ENCODE measurements at regions not wholly inside any gene's neighbourhood (a gene's known extent, or its start where the extent isn't known, plus 50 kb on each side); places are given as distances from the start of the nearest gene placed in this dataset.
"Not testable (repeated sequence)": the region's sequence is repeated elsewhere in the genome, so short reads cannot be mapped to it uniquely, and the experiment has no call there.

DNA sequence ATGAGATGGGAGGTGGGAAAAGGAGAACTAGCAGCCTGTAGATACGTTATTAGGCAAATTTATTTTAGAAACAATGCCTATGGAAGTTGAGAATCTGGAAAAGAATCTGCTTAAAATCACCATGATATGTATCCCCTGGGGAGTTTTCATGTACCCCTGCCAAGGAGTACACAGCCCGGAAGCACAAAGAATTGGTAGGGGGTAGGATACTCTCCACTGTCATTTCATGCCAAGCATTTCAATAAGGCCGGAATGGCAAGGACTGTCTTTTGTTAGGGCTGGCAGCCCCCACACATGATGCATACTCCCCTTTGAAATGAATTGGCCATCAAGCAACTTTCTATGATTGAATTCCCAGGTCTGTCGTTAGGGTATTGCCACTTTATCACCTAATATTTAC lies 111.5 kb upstream of the APP start:
- DNase-seq: no peak
- TF ChIP-seq GATA1 (IDR thresholded peaks at IDR 0.05; ENCODE audit: low read depth, low read length) (no peak), POLR2A (IDR thresholded peaks at IDR 0.05; ENCODE audit: low read length) (no peak)

DNA sequence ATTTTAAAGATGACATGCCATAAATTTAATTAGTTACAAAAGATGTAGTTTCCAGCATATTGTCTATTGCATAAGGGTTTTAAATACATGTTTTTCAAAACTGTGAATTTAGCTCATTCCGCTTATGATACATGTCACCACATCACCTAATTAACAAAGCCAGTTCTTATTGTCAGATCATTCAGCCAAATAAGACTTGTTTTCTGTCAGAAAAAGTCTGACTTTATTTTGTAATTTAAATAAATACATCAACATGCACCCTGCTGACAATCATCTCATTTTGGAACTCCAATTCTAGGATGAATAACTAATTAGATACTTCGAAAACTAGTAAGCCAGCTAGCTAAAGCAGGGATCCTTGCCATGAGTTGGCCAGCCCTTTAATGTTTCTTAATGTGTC lies 110.9 kb upstream of the APP start:
- no peak for DNase-seq
- TF ChIP-seq GATA1 (IDR thresholded peaks at IDR 0.05; ENCODE audit: low read depth, low read length) (no peak), POLR2A (IDR thresholded peaks at IDR 0.05; ENCODE audit: low read length) (no peak)

DNA sequence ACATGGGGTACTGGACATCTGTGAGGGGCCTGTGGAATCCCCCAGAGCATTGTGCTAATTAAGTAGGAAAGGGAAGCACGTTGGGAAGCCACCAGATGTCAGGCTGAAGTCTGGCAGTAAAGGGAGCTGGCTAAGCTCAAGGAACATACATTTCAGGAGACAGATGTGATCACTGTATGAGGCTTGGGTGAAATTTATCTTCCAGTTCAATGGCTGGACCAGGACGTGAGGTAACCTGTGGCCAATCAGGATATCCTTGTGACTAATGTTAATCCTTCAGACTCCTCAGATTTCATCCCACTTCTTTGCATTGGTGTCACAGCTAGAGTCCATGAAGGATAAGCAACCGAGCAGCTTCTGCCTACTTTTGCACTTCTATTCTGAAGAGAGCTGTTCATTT lies 110.2 kb upstream of the APP start:
- DNase-seq: no peak
- TF ChIP-seq POLR2A (IDR thresholded peaks at IDR 0.05; ENCODE audit: low read length) (no peak), GATA1 (IDR thresholded peaks at IDR 0.05; ENCODE audit: low read depth, low read length) (no peak)

DNA sequence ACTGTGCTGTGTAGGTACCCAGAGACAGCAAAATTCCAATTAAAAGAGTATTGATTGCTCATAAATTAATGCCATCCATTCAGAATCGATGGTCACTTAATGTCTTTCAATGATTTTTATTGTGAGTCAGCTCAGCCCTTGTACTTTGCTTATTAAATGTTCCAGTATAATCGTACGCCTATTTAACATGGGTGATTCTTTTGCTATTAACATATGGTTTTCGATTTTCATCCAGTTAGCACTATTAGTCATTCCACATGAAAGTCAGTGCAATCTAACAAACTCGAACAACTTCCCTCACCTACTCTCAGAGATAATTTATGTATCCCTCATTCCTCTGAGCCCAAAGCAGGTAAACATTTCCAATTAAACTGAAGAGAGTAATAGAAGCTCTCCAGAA lies 109.6 kb upstream of the APP start:
- no peak for DNase-seq
- no peak for TF ChIP-seq POLR2A (IDR thresholded peaks at IDR 0.05; ENCODE audit: low read length)
- no peak for TF ChIP-seq GATA1 (IDR thresholded peaks at IDR 0.05; ENCODE audit: low read depth, low read length)

DNA sequence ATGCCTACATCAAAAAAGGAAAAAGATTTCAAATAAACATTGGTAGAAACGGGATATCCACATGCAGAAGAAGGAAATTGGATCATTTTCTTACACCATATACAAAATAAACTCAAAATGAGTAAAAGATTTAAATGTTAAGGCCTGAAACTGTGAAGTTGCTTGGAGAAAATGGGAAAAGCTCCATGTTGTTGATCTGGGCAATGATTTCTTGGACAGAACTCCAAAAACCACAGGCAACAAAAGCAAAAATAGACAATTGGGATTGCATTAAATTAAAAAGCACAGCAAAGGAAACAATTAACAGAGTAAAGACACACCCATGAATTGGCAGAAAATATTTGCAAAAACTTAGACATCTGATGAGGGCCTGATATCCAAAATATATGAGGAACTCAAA lies 105.2 kb upstream of the APP start:
- TF ChIP-seq GATA1 (IDR thresholded peaks at IDR 0.05; ENCODE audit: low read depth, low read length) (no peak), POLR2A (IDR thresholded peaks at IDR 0.05; ENCODE audit: low read length) (no peak)
- no peak for DNase-seq

DNA sequence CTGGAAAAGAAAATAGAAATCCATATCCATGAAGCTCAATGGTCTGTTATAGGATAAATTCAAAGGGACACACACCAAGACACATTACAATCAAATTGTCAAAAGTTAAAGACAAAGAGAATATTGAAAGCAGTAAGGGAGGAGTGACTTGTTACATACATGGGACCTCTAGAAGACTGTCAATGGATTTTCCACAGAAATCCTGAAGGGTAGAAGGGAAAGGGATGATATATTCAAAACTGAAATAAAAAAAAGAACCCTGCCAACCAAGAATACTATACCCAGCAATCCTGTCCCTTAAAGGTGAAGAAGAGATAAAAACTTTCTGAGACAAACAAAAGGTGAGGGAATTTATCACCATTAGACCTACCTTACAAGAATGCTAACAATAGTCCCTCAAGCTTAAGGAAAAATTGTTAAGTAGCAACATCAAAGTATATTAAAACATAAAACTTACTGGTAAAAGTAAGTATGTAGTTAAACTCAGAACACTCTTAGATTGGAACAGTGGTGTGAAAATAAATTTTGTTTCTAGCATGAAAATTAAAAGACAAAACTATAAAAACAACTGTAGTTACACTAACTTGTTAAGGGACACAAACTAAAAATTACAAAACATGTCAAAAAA lies 103.2 kb upstream of the APP start:
- TF ChIP-seq POLR2A (IDR thresholded peaks at IDR 0.05; ENCODE audit: low read length) (no peak), GATA1 (IDR thresholded peaks at IDR 0.05; ENCODE audit: low read depth, low read length) (no peak)
- DNase-seq: no peak

DNA sequence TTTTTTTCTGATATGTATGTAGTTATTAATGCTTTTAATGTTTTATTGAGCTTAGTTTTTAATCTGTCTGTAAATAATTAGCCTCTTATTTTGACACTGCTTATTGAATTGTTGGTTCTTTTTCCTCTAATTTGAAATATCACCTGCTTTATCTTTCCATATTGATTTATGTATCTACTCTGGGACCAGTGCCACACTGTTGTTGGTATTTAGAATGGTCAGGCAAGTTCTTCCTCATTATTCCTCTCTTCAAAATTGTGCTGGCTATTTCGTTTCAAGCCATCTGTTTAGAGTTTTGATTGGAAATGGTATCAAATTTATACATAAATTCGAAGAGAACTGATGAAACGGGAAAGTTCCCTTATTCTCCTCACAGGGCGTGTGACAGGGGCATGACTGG lies 96.8 kb upstream of the APP start:
- DNase-seq: no peak
- TF ChIP-seq POLR2A (IDR thresholded peaks at IDR 0.05; ENCODE audit: low read length) (no peak), GATA1 (IDR thresholded peaks at IDR 0.05; ENCODE audit: low read depth, low read length) (no peak)

DNA sequence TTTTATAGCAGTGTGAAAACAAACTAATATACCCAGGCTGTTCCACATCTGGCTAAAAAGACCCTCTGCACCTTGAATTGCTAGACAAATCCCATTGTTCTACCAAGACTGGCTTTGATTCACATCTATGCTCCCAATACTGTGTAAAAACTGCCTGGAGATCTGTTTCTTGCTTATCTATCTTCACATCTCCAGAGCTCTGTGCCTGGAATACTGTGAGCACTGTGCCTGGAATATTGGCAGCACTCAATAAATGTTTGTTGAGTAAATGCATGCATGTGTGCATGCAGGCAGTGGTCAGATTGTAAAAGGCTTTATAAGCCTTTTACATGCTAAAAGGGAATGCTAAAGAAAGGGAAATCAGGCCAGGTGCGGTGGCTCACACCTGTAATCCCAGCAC lies 75.5 kb upstream of the APP start:
- no peak for DNase-seq
- TF ChIP-seq POLR2A (IDR thresholded peaks at IDR 0.05; ENCODE audit: low read length) (no peak), GATA1 (IDR thresholded peaks at IDR 0.05; ENCODE audit: low read depth, low read length) (no peak)

DNA sequence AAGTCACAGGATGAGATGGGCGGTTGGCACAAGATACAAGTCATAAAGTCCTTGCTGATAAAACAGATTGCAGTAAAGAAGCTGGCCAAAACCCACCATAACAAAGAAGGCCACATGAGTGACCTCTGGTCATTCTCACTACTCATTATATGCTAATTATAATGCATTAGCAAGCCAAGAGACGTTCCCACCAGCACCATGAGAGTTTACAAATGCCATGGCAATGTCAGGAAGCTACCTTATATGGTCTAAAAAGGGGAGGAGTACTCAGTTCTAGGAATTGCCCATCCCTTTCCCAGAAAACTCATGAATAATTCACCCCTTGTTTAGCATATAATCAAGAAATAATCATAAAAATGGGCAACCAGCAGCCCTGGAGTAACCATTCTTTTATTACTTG lies 74.9 kb upstream of the APP start:
- TF ChIP-seq POLR2A (IDR thresholded peaks at IDR 0.05; ENCODE audit: low read length) (no peak), GATA1 (IDR thresholded peaks at IDR 0.05; ENCODE audit: low read depth, low read length) (no peak)
- DNase-seq: no peak

DNA sequence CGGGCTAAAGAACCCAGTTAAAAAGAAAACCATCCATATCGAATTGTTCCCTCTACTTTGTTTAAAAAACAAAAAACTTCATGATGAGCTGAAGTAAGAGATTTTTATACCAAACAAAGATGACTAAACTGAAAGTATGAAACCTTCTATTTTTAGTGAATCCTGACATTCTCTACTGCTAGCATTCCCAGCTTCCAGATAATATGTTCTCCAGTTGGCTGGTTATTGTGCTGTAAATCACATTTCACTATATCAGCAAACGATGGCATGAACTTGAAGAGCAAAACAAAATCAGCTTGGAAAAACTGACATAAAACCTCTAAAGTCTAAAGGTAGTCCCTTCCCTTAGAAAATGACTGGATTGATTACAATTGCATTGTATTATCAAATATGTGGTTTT lies 68.1 kb upstream of the APP start:
- TF ChIP-seq POLR2A (IDR thresholded peaks at IDR 0.05; ENCODE audit: low read length) (no peak), GATA1 (IDR thresholded peaks at IDR 0.05; ENCODE audit: low read depth, low read length) (no peak)
- DNase-seq: no peak

DNA sequence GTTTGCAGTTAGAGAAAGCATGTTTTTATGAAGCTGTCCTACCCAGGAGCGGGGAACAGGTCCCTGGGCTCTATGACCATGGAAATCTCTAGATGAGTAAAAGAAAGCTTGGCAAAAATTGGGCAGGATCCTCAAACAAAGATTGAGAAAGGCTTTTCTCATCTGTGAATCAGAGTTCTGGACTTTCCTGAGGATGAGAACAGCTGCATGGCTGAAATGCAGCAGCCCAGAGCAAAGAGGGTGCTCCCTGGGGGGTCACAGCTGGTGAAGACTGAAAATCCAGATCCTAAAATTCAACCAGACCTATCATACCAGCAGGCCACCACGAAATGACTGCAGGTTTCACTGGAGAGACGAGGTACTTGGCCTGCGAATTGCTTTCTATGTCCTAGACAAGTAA lies 65.7 kb upstream of the APP start:
- DNase-seq: no peak
- TF ChIP-seq POLR2A (IDR thresholded peaks at IDR 0.05; ENCODE audit: low read length) (no peak), GATA1 (IDR thresholded peaks at IDR 0.05; ENCODE audit: low read depth, low read length) (no peak)

DNA sequence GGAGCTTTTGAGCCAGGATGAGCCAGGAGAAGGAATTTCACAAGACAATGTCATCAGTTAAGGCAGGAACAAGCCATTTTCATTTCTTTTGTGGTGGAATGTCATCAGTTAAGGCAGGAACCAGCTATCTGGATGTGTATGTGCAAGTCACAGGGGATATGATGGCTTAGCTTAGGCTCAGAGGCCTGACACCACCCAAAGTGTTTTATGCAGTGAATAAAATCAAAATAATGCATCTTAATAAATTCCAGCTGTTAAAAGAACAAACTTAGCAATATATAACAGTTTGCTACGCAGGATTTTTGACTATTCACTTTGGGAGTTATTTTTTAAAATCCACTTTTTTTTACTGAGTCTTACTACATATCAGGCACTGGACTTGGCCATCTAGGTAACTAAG lies 62.7 kb upstream of the APP start:
- not testable (repeated sequence) for DNase-seq

DNA sequence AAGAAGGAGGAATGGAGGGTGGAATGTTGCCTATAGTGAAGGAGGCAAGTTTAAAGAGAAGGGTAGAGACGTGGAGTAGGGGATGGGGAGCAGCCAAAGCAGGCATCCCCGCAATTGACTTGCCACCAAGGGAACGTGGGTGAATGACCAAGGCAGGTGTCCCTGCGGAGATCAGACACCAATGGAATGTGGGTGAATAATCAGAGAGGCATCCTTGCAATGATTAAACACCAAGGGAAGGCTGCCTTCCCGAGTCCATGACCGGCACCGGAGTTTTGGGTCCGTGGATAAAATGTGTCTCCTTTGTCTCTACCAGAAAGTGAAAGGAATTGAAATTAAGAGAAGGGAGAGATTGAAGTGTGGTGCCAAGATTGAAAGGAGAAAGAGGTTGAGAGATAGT lies 61.9 kb upstream of the APP start:
- not testable (repeated sequence) for DNase-seq

DNA sequence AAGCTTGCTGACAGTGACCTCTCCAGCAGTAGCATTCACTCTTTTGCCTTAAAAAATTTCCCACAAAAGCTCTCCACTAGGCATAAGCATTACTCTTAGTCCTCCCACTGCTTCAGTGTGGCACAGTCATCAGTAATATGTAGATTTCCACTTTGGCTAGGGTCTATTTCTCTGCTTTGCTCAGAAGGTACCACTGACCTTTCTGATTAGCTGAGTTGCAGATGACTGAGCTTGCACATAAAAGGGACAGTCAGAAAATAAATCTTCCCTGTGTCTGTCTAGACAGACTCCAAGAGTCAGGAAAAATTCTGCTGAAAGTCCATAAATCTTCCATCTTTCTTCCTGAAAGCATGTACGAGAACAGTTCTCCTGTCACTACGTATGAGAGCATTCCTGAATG lies 56.6 kb upstream of the APP start:
- no peak for DNase-seq
- TF ChIP-seq GATA1 (IDR thresholded peaks at IDR 0.05; ENCODE audit: low read depth, low read length): no peak

DNA sequence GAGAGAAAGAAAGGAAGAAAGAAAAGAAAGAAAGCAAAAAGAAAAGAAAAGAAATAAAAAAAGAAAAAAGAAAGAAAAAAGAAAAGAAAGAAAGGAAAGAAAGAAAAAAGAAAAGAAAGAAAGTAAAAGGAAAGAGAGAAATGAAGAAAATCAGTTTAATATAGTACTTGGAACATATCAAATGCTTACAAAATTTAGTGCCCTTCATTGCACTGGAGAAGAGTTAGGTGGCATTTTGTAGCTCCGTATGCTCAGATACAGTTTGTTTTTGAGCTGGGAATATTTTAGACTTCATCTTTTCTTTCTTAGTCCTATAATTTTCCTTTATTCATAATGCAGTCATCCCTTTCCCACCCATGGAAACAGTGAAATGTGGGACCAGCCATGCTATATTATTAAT lies 56.2 kb upstream of the APP start:
- TF ChIP-seq GATA1 (IDR thresholded peaks at IDR 0.05; ENCODE audit: low read depth, low read length) (no peak), POLR2A (IDR thresholded peaks at IDR 0.05; ENCODE audit: low read length) (no peak)

DNA sequence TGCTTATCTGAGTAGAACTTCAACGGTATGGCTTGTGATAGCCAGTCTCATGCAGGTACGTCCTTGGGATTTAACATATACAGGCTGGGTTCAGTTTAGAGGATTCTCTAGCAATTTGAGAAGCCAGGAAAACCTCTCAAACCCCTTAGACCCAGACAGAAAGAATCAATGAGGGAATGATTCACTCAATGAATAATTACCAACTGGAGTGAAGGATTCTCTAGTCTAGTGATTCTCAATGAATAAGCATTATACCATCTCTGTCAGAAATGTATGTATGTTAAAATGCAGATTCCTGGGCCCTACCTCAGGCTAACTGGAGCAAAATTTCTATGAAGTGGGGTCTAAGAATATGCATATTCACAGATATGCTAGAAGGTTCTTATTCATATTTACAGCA lies 54.5 kb upstream of the APP start:
- TF ChIP-seq POLR2A (IDR thresholded peaks at IDR 0.05; ENCODE audit: low read length) (no peak), GATA1 (IDR thresholded peaks at IDR 0.05; ENCODE audit: low read depth, low read length) (no peak)
- DNase-seq: no peak

More for the DNA sequence above, 56.2 kb upstream of the APP start:
- DNase-seq: no peak
